Kidney epithelial cell (primary cell): ENCODE measurements at regions not wholly inside any gene's neighbourhood (a gene's known extent, or its start where the extent isn't known, plus 50 kb on each side); places are given as distances from the start of the nearest gene placed in this dataset.

Experiments
- DNase-seq: peaks from one replicate; pipeline ENCODE4 v3.0.0-alpha.2; 2010; ENCODE audit warnings: low read depth
- H3K27me3 ChIP-seq: 2 replicates; pipeline ENCODE4 v1.6.0; 2011; ENCODE audit warnings: low read length; ENCODE audit not compliant: control insufficient read depth, insufficient read depth
- H3K36me3 ChIP-seq: 2 replicates; pipeline ENCODE4 v1.5.1; 2011; ENCODE audit warnings: low read length; ENCODE audit not compliant: control insufficient read depth, insufficient read depth
- H3K4me3 ChIP-seq: 2 replicates; pipeline ENCODE4 v1.5.1; 2011; ENCODE audit warnings: low read depth, mild to moderate bottlenecking, control low read depth, low read length
- TF ChIP-seq, protein P1 (sequence below): IDR thresholded peaks from 2 replicates; pipeline ENCODE4 v1.5.1; 2011; ENCODE audit warnings: mild to moderate bottlenecking, moderate library complexity, low read length, control low read depth, inconsistent platforms; ENCODE audit not compliant: insufficient read depth, poor library complexity, severe bottlenecking

DNA sequence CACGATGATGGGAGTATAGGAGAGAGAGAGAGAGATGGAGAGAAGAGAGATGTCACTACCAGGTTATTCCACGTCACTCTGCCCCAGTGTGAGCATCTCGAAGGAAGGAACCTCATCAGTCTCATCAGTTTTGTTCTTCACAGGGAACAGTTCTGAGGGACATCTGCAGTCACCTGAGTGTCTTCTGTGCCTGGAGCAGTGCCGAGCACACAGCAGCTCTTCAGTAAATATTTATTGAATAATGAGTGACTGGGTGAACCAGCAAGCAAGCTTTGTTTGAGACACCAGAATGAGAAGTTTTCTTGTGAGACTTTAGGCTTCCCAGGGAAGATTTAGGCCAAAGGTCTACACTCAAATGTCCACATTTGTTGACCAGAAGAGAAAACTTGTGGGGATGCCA is 142.4 kb upstream of the IRX3 start:
- Histone ChIP-seq H3K4me3 (no peak overlapping the region), H3K36me3 (no peaks in the 10 kb centered on the region), H3K27me3 (peaks cover 3% of the 10 kb centered on the region)
- DNase-seq, result no peak
- TF ChIP-seq, protein P1, sequence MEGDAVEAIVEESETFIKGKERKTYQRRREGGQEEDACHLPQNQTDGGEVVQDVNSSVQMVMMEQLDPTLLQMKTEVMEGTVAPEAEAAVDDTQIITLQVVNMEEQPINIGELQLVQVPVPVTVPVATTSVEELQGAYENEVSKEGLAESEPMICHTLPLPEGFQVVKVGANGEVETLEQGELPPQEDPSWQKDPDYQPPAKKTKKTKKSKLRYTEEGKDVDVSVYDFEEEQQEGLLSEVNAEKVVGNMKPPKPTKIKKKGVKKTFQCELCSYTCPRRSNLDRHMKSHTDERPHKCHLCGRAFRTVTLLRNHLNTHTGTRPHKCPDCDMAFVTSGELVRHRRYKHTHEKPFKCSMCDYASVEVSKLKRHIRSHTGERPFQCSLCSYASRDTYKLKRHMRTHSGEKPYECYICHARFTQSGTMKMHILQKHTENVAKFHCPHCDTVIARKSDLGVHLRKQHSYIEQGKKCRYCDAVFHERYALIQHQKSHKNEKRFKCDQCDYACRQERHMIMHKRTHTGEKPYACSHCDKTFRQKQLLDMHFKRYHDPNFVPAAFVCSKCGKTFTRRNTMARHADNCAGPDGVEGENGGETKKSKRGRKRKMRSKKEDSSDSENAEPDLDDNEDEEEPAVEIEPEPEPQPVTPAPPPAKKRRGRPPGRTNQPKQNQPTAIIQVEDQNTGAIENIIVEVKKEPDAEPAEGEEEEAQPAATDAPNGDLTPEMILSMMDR, result no peak

DNA sequence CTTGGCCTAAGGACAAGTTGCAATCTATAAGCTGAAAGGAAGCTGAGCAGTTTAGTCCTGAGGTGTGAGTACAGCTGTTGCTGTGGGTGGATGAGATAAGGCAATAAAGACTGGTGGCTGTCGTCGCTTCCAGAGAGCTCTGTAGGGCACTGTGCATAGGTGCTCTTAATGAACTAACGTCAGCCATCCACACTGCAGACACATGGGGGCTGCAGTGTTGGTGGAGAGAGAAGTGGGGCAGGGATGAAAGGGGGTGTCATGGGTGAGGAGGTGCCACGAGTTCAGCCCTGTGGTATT is 139.9 kb upstream of the IRX3 start:
- Histone ChIP-seq H3K36me3 (no peaks in the 10 kb centered on the region), H3K4me3 (no peak overlapping the region), H3K27me3 (peaks cover 3% of the 10 kb centered on the region)
- TF ChIP-seq, protein P1, result no peak
- DNase-seq, result no peak

DNA sequence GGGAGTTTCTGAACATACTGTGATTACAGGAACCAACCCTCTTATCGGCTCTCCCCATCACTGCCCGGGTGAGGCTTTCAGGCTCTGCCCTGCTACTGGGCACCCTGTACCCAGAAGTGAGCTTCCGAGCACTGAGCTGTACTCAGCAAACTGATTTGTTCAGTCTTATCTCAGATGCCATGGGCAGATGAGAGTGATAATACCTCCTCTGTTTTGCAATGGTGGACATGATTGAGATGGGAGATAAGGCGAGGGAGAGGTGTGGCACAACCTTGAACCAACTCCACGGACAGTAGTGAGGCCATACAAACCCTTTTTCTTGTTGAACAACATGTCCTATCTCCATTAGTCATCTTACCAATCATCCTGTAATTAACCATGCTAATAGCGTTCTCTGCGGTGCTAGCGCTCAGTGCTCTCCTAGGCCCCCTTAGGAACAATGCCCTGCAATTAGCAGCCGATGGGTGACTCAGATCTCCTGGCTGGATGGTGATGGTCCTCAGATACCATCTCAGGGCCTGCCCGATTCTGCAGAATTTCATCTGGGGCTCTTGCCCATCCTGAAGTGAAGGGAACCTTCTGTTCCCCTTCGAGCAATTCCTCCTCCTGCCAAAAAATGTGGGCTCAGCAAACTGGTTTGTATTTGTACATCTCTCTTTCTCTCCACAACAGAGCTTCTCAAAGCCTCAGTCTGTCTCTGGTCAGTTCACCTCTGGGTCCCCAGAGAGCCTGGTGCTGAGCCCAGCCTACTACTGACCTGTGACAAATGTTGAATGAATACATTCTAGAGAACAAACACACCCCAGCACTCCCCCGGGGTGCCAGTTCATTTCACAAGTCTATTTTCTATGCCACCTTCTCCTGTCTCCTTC is 139.3 kb upstream of the IRX3 start:
- DNase-seq, result no peak
- H3K4me3 ChIP-seq, result no peak overlapping the region
- peaks cover 3% of the 10 kb centered on the region for H3K27me3 ChIP-seq
- H3K36me3 ChIP-seq, result no peaks in the 10 kb centered on the region
- TF ChIP-seq, protein P1, result no peak

DNA sequence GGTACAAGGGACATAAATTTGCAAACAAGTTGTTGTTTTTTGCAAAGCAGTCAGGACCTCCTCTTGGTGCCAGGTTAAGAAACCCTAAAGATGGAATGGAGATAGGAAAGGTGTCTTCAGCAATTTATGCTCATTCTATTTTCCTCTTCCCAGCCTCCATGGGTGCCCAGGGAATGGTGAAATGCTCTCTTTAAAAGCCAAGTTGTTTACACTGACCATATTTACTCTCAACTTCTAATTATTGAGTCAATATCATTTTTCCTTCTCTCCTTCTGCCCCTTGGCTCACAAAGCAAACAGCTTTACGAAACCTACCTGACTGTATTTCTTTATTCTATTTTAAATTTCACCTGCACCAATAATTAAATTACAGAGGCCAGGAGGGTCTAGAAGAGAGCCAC is 138.5 kb upstream of the IRX3 start:
- DNase-seq, result no peak
- Histone ChIP-seq H3K36me3 (no peaks in the 10 kb centered on the region), H3K4me3 (no peak overlapping the region)

DNA sequence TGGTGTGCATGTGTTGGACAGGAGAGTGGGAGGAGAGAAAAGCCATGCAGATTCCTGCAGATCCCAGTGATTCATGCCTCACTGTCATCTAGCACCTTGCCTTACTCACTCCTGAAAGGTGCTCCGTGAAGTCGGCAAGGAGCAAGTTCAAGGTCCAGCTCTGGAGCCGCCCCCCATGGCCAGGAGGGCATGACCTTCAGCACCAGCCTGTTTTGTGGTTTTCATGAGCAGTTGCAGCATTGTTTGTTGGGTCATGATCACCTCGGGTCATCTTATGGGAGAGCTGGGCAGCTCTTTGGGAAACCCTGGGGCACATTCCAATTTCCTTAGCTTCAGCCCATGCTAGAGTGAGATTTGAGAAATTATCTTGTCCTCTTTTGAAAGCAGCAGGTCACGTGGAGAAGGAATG is 137.5 kb upstream of the IRX3 start:
- Histone ChIP-seq H3K36me3 (no peaks in the 10 kb centered on the region), H3K27me3 (peaks cover 3% of the 10 kb centered on the region), H3K4me3 (no peak overlapping the region)
- no peak for DNase-seq
- TF ChIP-seq, protein P1, result no peak

More for the DNA sequence above, 138.5 kb upstream of the IRX3 start:
- peaks cover 3% of the 10 kb centered on the region for H3K27me3 ChIP-seq
- TF ChIP-seq, protein P1, result no peak

DNA sequence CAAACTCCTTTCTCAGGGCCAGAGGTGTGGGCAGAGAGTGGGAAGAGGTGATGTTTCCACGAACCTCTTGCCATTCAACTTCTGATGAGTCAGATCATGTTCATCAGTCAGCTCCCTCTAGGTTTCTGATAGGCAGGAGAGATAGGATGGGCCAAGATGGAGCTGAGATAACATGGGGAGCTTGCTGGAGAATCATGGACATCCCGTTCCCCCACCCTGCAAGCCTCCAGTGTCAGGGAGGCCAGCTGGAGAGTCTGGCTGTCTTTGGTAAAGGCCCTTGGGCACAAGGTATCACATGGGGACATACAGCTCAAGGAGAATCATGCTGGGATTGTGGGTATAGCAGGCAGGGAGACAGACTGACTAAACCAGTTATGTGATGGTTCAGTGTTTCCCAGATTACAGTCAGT is 136.0 kb upstream of the IRX3 start:
- no peak for DNase-seq
- Histone ChIP-seq H3K27me3 (no peaks in the 10 kb centered on the region), H3K4me3 (no peak overlapping the region), H3K36me3 (no peaks in the 10 kb centered on the region)
- TF ChIP-seq, protein P1, result no peak
